ENCODE measurements at regions not wholly inside any gene's neighbourhood (a gene's known extent, or its start where the extent isn't known, plus 50 kb on each side); places are given as distances from the start of the nearest gene placed in this dataset.

DNA sequence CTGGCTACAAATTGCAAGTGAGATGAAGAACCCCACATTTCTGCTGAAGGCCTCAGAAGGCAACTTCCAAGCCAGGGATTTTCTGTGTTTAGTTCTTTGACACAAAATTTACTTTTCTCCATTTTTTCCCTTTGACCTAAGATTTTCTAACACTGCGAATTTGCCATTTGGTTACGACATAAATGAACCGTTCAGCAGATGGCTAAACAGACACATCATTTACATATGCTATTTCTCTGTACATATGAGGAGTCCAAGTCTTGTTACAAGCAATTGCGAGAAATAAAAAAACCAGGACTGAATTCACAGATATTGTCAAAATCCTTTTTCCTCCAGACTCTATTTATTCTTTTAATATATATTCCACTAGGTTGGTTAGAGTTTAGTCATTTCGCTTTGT, 978.6 kb downstream of the NLGN4X start:
- H3K4me3 ChIP-seq (ENCODE audit: low read length in 3 of 3): no peak overlapping the region
- intact Hi-C loops (cut with DNase I): no loop called here
- H3K27me3 ChIP-seq (ENCODE audit: control insufficient read depth, insufficient read depth, low read length): no peaks in the 10 kb centered on the region
- TF ChIP-seq, protein P1, sequence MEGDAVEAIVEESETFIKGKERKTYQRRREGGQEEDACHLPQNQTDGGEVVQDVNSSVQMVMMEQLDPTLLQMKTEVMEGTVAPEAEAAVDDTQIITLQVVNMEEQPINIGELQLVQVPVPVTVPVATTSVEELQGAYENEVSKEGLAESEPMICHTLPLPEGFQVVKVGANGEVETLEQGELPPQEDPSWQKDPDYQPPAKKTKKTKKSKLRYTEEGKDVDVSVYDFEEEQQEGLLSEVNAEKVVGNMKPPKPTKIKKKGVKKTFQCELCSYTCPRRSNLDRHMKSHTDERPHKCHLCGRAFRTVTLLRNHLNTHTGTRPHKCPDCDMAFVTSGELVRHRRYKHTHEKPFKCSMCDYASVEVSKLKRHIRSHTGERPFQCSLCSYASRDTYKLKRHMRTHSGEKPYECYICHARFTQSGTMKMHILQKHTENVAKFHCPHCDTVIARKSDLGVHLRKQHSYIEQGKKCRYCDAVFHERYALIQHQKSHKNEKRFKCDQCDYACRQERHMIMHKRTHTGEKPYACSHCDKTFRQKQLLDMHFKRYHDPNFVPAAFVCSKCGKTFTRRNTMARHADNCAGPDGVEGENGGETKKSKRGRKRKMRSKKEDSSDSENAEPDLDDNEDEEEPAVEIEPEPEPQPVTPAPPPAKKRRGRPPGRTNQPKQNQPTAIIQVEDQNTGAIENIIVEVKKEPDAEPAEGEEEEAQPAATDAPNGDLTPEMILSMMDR (IDR thresholded peaks at IDR 0.05; ENCODE audit: borderline replicate concordance, extremely low read depth, insufficient read depth): no peak
- H3K36me3 ChIP-seq (ENCODE audit: control insufficient read depth in 2 of 3, insufficient read depth in 3 of 3, low read length in 3 of 3): no peaks in the 10 kb centered on the region
- H3K9ac ChIP-seq (ENCODE audit: low read length in 3 of 3): no peak overlapping the region
- H3K27ac ChIP-seq (ENCODE audit: low read depth in 2 of 2, low read length in 2 of 2): no peak overlapping the region
- FAIRE-seq (no peak), DNase-seq (no peak)
- H3K4me1 ChIP-seq (ENCODE audit: control insufficient read depth in 2 of 3, insufficient read depth in 2 of 3, low read depth in 1 of 3, low read length in 3 of 3): no peaks in the 10 kb centered on the region
- no peaks in the 10 kb centered on the region for H3K9me3 ChIP-seq (ENCODE audit: control insufficient read depth in 2 of 3, insufficient read depth in 1 of 3, low read length in 3 of 3)

GRCh38 chrX:5242091-5242790, 986.4 kb downstream of the NLGN4X start:
- H3K9ac ChIP-seq (ENCODE audit: low read length in 3 of 3): no peak overlapping the region
- no peak for FAIRE-seq
- TF ChIP-seq, protein P1 (IDR thresholded peaks at IDR 0.05; ENCODE audit: borderline replicate concordance, extremely low read depth, insufficient read depth): no peak

DNA sequence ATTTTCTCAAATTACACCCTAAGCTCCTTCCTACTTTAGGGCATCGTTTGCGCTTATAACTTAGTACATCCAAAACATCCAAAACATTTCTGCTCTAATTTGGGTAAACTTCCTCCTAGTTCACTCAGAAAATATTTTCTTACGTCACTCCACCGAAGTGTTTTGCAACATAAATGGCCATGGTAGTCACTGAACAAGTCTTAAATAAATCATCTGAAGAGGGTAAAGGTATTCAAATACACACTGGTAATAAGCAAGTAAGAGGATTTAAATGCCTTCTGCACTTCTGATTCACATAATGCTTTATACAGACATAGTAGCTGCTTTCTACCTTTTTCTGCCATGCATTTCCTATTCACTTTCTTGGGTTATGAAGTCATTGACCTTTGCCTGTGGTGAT, 991.9 kb downstream of the NLGN4X start:
- H3K4me1 ChIP-seq (ENCODE audit: control insufficient read depth in 2 of 3, insufficient read depth in 2 of 3, low read depth in 1 of 3, low read length in 3 of 3): no peaks in the 10 kb centered on the region
- intact Hi-C loops (cut with DNase I): no loop called here

More at GRCh38 chrX:5242091-5242790, 986.4 kb downstream of the NLGN4X start:
- no peaks in the 10 kb centered on the region for H3K4me1 ChIP-seq (ENCODE audit: control insufficient read depth in 2 of 3, insufficient read depth in 2 of 3, low read depth in 1 of 3, low read length in 3 of 3)
- no peak for DNase-seq
- no peaks in the 10 kb centered on the region for H3K27me3 ChIP-seq (ENCODE audit: control insufficient read depth, insufficient read depth, low read length)
- no peaks in the 10 kb centered on the region for H3K9me3 ChIP-seq (ENCODE audit: control insufficient read depth in 2 of 3, insufficient read depth in 1 of 3, low read length in 3 of 3)
- H3K4me3 ChIP-seq (ENCODE audit: low read length in 3 of 3): no peak overlapping the region
- no peaks in the 10 kb centered on the region for H3K36me3 ChIP-seq (ENCODE audit: control insufficient read depth in 2 of 3, insufficient read depth in 3 of 3, low read length in 3 of 3)
- no peak overlapping the region for H3K27ac ChIP-seq (ENCODE audit: low read depth in 2 of 2, low read length in 2 of 2)
- intact Hi-C loops (cut with DNase I): no loop called here

More for the DNA sequence above, 991.9 kb downstream of the NLGN4X start:
- H3K27me3 ChIP-seq (ENCODE audit: control insufficient read depth, insufficient read depth, low read length): no peaks in the 10 kb centered on the region
- no peak overlapping the region for H3K4me3 ChIP-seq (ENCODE audit: low read length in 3 of 3)
- no peak for FAIRE-seq
- TF ChIP-seq, protein P1 (IDR thresholded peaks at IDR 0.05; ENCODE audit: borderline replicate concordance, extremely low read depth, insufficient read depth): no peak
- H3K9me3 ChIP-seq (ENCODE audit: control insufficient read depth in 2 of 3, insufficient read depth in 1 of 3, low read length in 3 of 3): no peaks in the 10 kb centered on the region
- H3K9ac ChIP-seq (ENCODE audit: low read length in 3 of 3): no peak overlapping the region
- DNase-seq: no peak
- no peaks in the 10 kb centered on the region for H3K36me3 ChIP-seq (ENCODE audit: control insufficient read depth in 2 of 3, insufficient read depth in 3 of 3, low read length in 3 of 3)
- no peak overlapping the region for H3K27ac ChIP-seq (ENCODE audit: low read depth in 2 of 2, low read length in 2 of 2)
